ENCODE measurements at regions not wholly inside any gene's neighbourhood (a gene's known extent, or its start where the extent isn't known, plus 50 kb on each side); places are given as distances from the start of the nearest gene placed in this dataset.

GRCh38 chr2:217689053-217689452, 313.7 kb downstream of the TNS1 start:
- Histone ChIP-seq H3K9me3 (no peaks in the 10 kb centered on the region), H3K4me1 (no peaks in the 10 kb centered on the region), H3K36me3 (no peaks in the 10 kb centered on the region), H3K27me3 (no peaks in the 10 kb centered on the region), H3K27ac (peak overlapping the region in 1 of 2 donors; percentile 46), H3K4me3 (no peak overlapping the region)
- TF ChIP-seq, protein P1, sequence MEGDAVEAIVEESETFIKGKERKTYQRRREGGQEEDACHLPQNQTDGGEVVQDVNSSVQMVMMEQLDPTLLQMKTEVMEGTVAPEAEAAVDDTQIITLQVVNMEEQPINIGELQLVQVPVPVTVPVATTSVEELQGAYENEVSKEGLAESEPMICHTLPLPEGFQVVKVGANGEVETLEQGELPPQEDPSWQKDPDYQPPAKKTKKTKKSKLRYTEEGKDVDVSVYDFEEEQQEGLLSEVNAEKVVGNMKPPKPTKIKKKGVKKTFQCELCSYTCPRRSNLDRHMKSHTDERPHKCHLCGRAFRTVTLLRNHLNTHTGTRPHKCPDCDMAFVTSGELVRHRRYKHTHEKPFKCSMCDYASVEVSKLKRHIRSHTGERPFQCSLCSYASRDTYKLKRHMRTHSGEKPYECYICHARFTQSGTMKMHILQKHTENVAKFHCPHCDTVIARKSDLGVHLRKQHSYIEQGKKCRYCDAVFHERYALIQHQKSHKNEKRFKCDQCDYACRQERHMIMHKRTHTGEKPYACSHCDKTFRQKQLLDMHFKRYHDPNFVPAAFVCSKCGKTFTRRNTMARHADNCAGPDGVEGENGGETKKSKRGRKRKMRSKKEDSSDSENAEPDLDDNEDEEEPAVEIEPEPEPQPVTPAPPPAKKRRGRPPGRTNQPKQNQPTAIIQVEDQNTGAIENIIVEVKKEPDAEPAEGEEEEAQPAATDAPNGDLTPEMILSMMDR (IDR thresholded peaks at IDR 0.05), result no peak
- no peak for TF ChIP-seq POLR2A (IDR thresholded peaks at IDR 0.05)
- intact Hi-C loops (cut with DNase I; ENCODE audit: low total_unique reads), result no loop called here
- no peak for DNase-seq

DNA sequence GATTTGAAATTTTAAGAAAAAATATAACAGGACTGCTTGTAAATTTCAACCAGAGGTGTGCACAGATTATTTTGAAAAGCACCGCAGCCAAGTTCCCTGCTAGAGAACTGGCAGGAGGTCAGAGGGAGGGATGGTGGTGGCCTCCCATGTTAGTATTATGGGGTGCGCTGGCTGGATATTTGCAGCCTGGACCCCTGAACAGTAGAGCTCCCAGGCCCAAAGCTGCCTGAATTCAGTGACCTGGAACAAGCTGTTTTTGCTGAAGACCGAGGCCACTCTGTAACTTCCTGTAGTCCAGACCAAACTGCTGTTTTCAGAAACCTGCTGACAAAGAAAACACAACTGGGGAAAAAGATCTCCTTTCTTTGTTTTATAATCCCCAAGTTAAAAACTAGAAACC, 314.3 kb downstream of the TNS1 start:
- Histone ChIP-seq H3K27ac (peak overlapping the region in 1 of 2 donors; percentile 46), H3K9me3 (no peaks in the 10 kb centered on the region), H3K36me3 (no peaks in the 10 kb centered on the region), H3K4me3 (no peak overlapping the region), H3K27me3 (no peaks in the 10 kb centered on the region), H3K4me1 (no peaks in the 10 kb centered on the region)
- DNase-seq, result no peak
- intact Hi-C loops (cut with DNase I; ENCODE audit: low total_unique reads), result no loop called here
- no peak for TF ChIP-seq POLR2A (IDR thresholded peaks at IDR 0.05)
- TF ChIP-seq, protein P1 (IDR thresholded peaks at IDR 0.05), result no peak

GRCh38 chr2:217687771-217688170, 315.0 kb downstream of the TNS1 start:
- no peak for TF ChIP-seq POLR2A (IDR thresholded peaks at IDR 0.05)
- TF ChIP-seq, protein P1 (IDR thresholded peaks at IDR 0.05), result no peak
- DNase-seq, result no peak
- no peaks in the 10 kb centered on the region for H3K27me3 ChIP-seq
- H3K36me3 ChIP-seq, result no peaks in the 10 kb centered on the region
- H3K4me3 ChIP-seq, result no peak overlapping the region
- intact Hi-C loops (cut with DNase I; ENCODE audit: low total_unique reads), result no loop called here
- peak overlapping the region in 1 of 2 donors; percentile 46 for H3K27ac ChIP-seq
- H3K4me1 ChIP-seq, result no peaks in the 10 kb centered on the region
- no peaks in the 10 kb centered on the region for H3K9me3 ChIP-seq

DNA sequence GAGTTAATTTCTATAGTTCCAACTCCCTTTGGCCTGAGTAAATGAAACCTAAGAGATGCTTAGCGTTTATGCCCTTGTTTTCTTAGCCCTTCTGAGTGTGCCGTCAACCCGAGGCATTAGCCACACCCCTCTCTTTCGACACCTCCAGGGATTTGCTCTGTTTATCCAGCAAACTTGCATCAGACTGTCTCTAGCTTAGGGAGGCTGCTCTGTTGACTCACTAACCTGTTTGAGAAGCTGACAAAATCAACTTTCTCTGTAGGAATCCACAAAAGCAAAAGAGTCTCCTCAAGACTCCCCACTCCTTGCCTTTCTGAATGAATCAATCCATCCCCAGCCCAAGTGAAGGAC, 317.6 kb downstream of the TNS1 start:
- TF ChIP-seq, protein P1 (IDR thresholded peaks at IDR 0.05), result no peak
- TF ChIP-seq POLR2A (IDR thresholded peaks at IDR 0.05), result no peak

GRCh38 chr2:217684431-217685254, 318.2 kb downstream of the TNS1 start:
- Histone ChIP-seq H3K4me1 (no peaks in the 10 kb centered on the region), H3K36me3 (no peaks in the 10 kb centered on the region), H3K27me3 (no peaks in the 10 kb centered on the region), H3K4me3 (no peak overlapping the region), H3K9me3 (no peaks in the 10 kb centered on the region), H3K27ac (peak overlapping the region; percentile 64)
- TF ChIP-seq POLR2A (IDR thresholded peaks at IDR 0.05), result no peak
- TF ChIP-seq, protein P1 (IDR thresholded peaks at IDR 0.05), result no peak
- DNase-seq, result no peak
- intact Hi-C loops (cut with DNase I; ENCODE audit: low total_unique reads), result no loop called here

More for the DNA sequence above, 317.6 kb downstream of the TNS1 start:
- Histone ChIP-seq H3K9me3 (no peaks in the 10 kb centered on the region), H3K27ac (peak overlapping the region; percentile 64), H3K27me3 (no peaks in the 10 kb centered on the region), H3K36me3 (no peaks in the 10 kb centered on the region), H3K4me1 (no peaks in the 10 kb centered on the region), H3K4me3 (no peak overlapping the region)
- intact Hi-C loops (cut with DNase I; ENCODE audit: low total_unique reads), result no loop called here
- peak; percentile 62 to 85 for DNase-seq

Measured in uterus (tissue), 3 donors.